ENCODE measurements at regions not wholly inside any gene's neighbourhood (a gene's known extent, or its start where the extent isn't known, plus 50 kb on each side); places are given as distances from the start of the nearest gene placed in this dataset.

DNA sequence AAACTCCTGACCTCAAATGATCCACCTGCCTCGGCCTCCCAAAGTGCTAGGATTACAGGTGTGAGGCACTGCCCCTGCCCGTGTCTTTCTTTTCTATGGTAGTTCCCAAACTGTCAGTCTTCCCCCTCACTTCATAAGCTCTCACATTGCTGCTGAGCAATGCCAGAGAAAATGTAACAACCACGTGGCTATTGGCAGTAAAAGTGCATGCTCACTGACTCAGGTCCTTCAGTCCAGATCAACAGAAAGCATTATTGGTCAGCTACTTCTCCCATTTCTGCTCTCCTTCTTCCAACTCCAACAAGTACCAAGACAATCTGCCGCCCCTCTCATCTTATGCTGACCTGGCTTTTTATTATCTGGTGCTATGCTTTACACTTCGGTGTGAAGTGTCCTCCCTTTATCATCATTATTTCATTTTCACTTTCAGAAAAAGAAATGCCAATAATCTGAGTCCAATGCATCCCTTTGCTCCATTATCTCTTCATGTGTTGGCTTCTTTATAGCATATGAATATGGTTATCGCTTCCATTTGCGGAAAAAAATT, 133.8 kb upstream of the UGT8 start:
- Histone ChIP-seq H3K4me3 (no peak overlapping the region), H3K27me3 (no peaks in the 10 kb centered on the region), H3K4me1 (peaks cover 0 to 3% (median 0%) of the 10 kb centered on the region in 4 donors), H3K9me3 (no peaks in the 10 kb centered on the region), H3K36me3 (no peaks in the 10 kb centered on the region), H3K27ac (no peak overlapping the region)
- in situ Hi-C loops (cut with MboI; ENCODE audit: low pct_ligation_motif_present in 1 of 4, low pct_unique_long_range_greater_than_20kb in 1 of 4, low sequenced_read_pairs in 3 of 4) (no loop called here), intact Hi-C loops (cut with DNase I; ENCODE audit: low total_unique reads) (no loop called here)
- TF ChIP-seq, protein P1, sequence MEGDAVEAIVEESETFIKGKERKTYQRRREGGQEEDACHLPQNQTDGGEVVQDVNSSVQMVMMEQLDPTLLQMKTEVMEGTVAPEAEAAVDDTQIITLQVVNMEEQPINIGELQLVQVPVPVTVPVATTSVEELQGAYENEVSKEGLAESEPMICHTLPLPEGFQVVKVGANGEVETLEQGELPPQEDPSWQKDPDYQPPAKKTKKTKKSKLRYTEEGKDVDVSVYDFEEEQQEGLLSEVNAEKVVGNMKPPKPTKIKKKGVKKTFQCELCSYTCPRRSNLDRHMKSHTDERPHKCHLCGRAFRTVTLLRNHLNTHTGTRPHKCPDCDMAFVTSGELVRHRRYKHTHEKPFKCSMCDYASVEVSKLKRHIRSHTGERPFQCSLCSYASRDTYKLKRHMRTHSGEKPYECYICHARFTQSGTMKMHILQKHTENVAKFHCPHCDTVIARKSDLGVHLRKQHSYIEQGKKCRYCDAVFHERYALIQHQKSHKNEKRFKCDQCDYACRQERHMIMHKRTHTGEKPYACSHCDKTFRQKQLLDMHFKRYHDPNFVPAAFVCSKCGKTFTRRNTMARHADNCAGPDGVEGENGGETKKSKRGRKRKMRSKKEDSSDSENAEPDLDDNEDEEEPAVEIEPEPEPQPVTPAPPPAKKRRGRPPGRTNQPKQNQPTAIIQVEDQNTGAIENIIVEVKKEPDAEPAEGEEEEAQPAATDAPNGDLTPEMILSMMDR (IDR thresholded peaks at IDR 0.05) = no peak
- TF ChIP-seq POLR2AphosphoS5 (IDR thresholded peaks at IDR 0.05) (no peak), POLR2A (IDR thresholded peaks at IDR 0.05) (no peak), EP300 (IDR thresholded peaks at IDR 0.05; ENCODE audit: low read depth) (no peak)
- WGBS, 2 donors (ENCODE audit: low coverage in 1 of 2) = 33 to 82% methylated on average over 3 to 7 of the region's 7 CpGs
- DNase-seq = no peak

DNA sequence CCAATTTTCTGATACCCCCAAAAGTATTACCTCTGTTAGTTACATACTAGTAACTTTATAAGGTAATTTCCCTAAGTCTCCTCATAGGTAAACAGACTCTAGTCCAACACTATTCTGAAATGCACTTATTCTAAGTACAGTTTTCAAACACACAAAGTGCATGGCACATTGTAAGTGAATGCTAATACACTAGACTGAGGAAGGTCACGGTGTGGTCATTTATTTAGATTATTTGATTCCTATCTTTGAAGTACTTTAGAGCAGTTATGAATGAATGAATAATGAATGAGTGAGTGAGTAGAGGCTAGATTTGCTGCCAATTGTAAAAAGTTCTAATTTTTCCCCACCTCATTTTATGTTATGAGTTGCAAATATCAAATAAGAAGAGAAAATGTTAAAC, 132.8 kb upstream of the UGT8 start:
- no peak for TF ChIP-seq POLR2AphosphoS5 (IDR thresholded peaks at IDR 0.05)
- WGBS, 2 donors (ENCODE audit: low coverage in 1 of 2) = 47 to 83% methylated on average over 1 of the region's 1 CpG
- intact Hi-C loops (cut with DNase I; ENCODE audit: low total_unique reads) = no loop called here
- no peak for DNase-seq
- Histone ChIP-seq H3K4me1 (peaks cover 0 to 3% (median 0%) of the 10 kb centered on the region in 4 donors), H3K27me3 (no peaks in the 10 kb centered on the region), H3K9me3 (no peaks in the 10 kb centered on the region), H3K27ac (no peak overlapping the region), H3K4me3 (no peak overlapping the region), H3K36me3 (no peaks in the 10 kb centered on the region)
- in situ Hi-C loops (cut with MboI; ENCODE audit: low pct_ligation_motif_present in 1 of 4, low pct_unique_long_range_greater_than_20kb in 1 of 4, low sequenced_read_pairs in 3 of 4) = no loop called here

DNA sequence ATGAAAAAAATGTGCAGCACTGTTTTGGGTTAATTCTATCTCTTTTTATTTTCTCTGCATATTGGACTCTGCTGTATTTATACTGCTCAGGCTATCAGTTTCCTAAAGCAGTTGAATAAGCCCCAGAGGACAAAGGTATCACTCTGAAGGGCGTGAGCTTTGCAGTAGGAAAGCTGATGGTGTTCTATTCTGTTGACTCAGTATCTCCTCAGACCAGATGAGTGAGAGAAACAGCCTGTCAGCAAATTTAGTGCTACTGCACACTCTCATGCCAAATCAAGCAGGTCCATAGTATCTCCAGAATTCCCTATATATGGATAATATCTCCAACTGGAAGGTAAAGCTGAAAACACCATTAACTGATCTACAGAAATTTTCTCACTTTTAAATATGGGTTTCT, 132.3 kb upstream of the UGT8 start:
- Histone ChIP-seq H3K4me3 (no peak overlapping the region), H3K27me3 (no peaks in the 10 kb centered on the region), H3K4me1 (peaks cover 0 to 3% (median 0%) of the 10 kb centered on the region in 4 donors), H3K27ac (no peak overlapping the region), H3K36me3 (no peaks in the 10 kb centered on the region), H3K9me3 (no peaks in the 10 kb centered on the region)
- in situ Hi-C loops (cut with MboI; ENCODE audit: low pct_ligation_motif_present in 1 of 4, low pct_unique_long_range_greater_than_20kb in 1 of 4, low sequenced_read_pairs in 3 of 4) (no loop called here), intact Hi-C loops (cut with DNase I; ENCODE audit: low total_unique reads) (no loop called here)
- 20 to 42% methylated on average over 1 of the region's 1 CpG for WGBS, 2 donors (ENCODE audit: low coverage in 1 of 2)
- TF ChIP-seq EP300 (IDR thresholded peaks at IDR 0.05; ENCODE audit: low read depth) (no peak), POLR2AphosphoS5 (IDR thresholded peaks at IDR 0.05) (no peak), POLR2A (IDR thresholded peaks at IDR 0.05) (no peak)
- TF ChIP-seq, protein P1 (IDR thresholded peaks at IDR 0.05) = no peak
- DNase-seq = no peak

DNA sequence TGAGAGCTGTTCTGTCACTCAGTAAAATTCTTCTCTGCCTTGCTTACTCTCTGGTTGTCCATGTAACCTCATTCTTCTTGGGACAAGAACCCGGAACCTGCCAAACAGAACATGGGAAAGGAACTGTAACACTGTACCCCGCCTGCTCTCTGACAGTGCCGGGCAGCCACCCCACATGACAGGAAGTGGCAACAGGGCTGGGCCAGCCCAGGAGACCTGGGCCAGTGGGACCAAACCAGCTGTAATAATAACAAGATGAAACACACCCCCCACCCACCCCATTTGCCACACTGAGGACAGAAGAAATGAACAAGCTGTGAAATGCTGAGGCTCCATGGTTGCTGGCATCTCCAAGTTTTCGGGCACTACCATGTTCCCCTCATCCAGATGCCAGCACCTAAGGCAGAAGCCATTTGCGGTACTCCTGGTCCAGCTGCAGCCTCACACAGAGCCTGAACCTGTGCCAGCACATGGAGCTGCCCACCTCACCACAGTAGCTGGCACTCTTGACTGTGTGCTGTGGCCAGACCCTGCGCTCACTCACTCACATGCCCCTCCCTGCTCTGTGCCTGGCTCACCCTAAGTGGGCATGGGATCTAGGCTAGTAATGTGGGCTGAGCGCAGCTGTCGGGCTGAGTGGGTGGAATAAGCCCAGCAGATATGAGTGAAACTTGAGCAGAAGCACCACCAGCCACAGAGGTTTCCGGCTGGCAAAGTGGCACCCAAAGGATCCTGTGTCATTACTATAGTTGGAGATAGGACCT, 126.2 kb upstream of the UGT8 start:
- no peaks in the 10 kb centered on the region for H3K27me3 ChIP-seq
- no peaks in the 10 kb centered on the region for H3K36me3 ChIP-seq
- H3K4me1 ChIP-seq = no peaks in the 10 kb centered on the region
- DNase-seq = no peak
- intact Hi-C loops (cut with DNase I; ENCODE audit: low total_unique reads) = no loop called here
- in situ Hi-C loops (cut with MboI; ENCODE audit: low pct_ligation_motif_present in 1 of 4, low pct_unique_long_range_greater_than_20kb in 1 of 4, low sequenced_read_pairs in 3 of 4) = no loop called here
- H3K27ac ChIP-seq = no peak overlapping the region
- TF ChIP-seq POLR2A (IDR thresholded peaks at IDR 0.05) (no peak), POLR2AphosphoS5 (IDR thresholded peaks at IDR 0.05) (no peak), EP300 (IDR thresholded peaks at IDR 0.05; ENCODE audit: low read depth) (no peak)
- TF ChIP-seq, protein P1 (IDR thresholded peaks at IDR 0.05) = no peak
- no peaks in the 10 kb centered on the region for H3K9me3 ChIP-seq
- WGBS, 2 donors (ENCODE audit: low coverage in 1 of 2) = 96% methylated on average over 9 of the region's 9 CpGs; no CpG with 5 or more reads in 1 of the 2 donors
- no peak overlapping the region for H3K4me3 ChIP-seq

Data from transverse colon (tissue), 4 donors.